ENCODE measurements at regions not wholly inside any gene's neighbourhood (a gene's known extent, or its start where the extent isn't known, plus 50 kb on each side); places are given as distances from the start of the nearest gene placed in this dataset.

GRCh38 chr2:188853307-188853706 is 120.9 kb upstream of the COL3A1 start:
- DNase-seq: no peak

- DNase-seq: no peak
Measured at GRCh38 chr2:188865681-188866080, 108.5 kb upstream of the COL3A1 start.

- no peak for DNase-seq
Measured at GRCh38 chr2:188869550-188869949, 104.6 kb upstream of the COL3A1 start.

- DNase-seq: peak in 1 of 5 donors; percentile 4
Measured at GRCh38 chr2:188870289-188870688, 103.9 kb upstream of the COL3A1 start.

- DNase-seq: no peak
Measured at GRCh38 chr2:188875104-188875503, 99.1 kb upstream of the COL3A1 start.

- no peak for DNase-seq
Measured at GRCh38 chr2:188878716-188879115, 95.5 kb upstream of the COL3A1 start.

GRCh38 chr2:188880740-188881139 is 93.4 kb upstream of the COL3A1 start:
- no peak for DNase-seq

GRCh38 chr2:188881434-188881833 is 92.7 kb upstream of the COL3A1 start:
- no peak for DNase-seq

- DNase-seq: no peak
Measured at GRCh38 chr2:188884046-188884445, 90.1 kb upstream of the COL3A1 start.

GRCh38 chr2:188884517-188884916 is 89.7 kb upstream of the COL3A1 start:
- no peak for DNase-seq

- no peak for DNase-seq
Measured at GRCh38 chr2:188889187-188889586, 85.0 kb upstream of the COL3A1 start.

GRCh38 chr2:188890755-188891154 is 83.4 kb upstream of the COL3A1 start:
- DNase-seq: no peak

- no peak for DNase-seq
Measured at GRCh38 chr2:188892636-188893035, 81.5 kb upstream of the COL3A1 start.

GRCh38 chr2:188893972-188894371 is 80.2 kb upstream of the COL3A1 start:
- no peak for DNase-seq

- DNase-seq: no peak
Measured at GRCh38 chr2:188894979-188895378, 79.2 kb upstream of the COL3A1 start.

GRCh38 chr2:188897096-188897495 is 77.1 kb upstream of the COL3A1 start:
- no peak for DNase-seq

GRCh38 chr2:188898261-188898660 is 75.9 kb upstream of the COL3A1 start:
- DNase-seq: no peak

GRCh38 chr2:188902901-188903491 is 71.2 kb upstream of the COL3A1 start:
- DNase-seq: no peak

- no peak for DNase-seq
Measured at GRCh38 chr2:188903740-188904139, 70.4 kb upstream of the COL3A1 start.

GRCh38 chr2:188909036-188909435 is 65.1 kb upstream of the COL3A1 start:
- DNase-seq: no peak

GRCh38 chr2:188916736-188917135 is 57.4 kb upstream of the COL3A1 start:
- no peak for DNase-seq

- DNase-seq: no peak
Measured at GRCh38 chr2:188917632-188918031, 56.5 kb upstream of the COL3A1 start.

GRCh38 chr2:188919824-188920223 is 54.3 kb upstream of the COL3A1 start:
- DNase-seq: no peak

GRCh38 chr2:188922191-188922590 is 52.0 kb upstream of the COL3A1 start:
- DNase-seq: no peak
